H1 (cell line): ENCODE measurements at regions not wholly inside any gene's neighbourhood (a gene's known extent, or its start where the extent isn't known, plus 50 kb on each side); places are given as distances from the start of the nearest gene placed in this dataset.

Source experiments
- CTCF ChIA-PET: fragments of 300-600 bp; sonication (Branson Sonifier 250); formaldehyde crosslinking; loops from one replicate; lab custom pipeline; 2021; ENCODE audit not compliant: partially characterized antibody; lab: Charles Lee
- POLR2A ChIA-PET: fragments of 300-600 bp; sonication (Branson Sonifier 250); formaldehyde crosslinking; loops from one replicate; lab custom pipeline; 2021; ENCODE audit warnings: inconsistent platforms; ENCODE audit not compliant: partially characterized antibody; lab: Charles Lee
- DNase-seq, 2 experiments: peaks; one replicate each; pipeline versions ENCODE4 v3.0.0 to v3.0.0-alpha.2; 2010 to 2022; ENCODE audit warnings: low spot score in 2 of 2, low read depth in 1 of 2, mixed read lengths in 1 of 2
- FAIRE-seq: peaks from 2 replicates; lab custom pipeline; 2011; peaks lifted over from hg19 to GRCh38; lab: Jason Lieb, UNC
- H2AFZ ChIP-seq: 2 replicates; pipeline ENCODE4 v1.8.1; 2012; ENCODE audit warnings: low read length, inconsistent platforms
- H2AK5ac ChIP-seq: 2 replicates; pipeline ENCODE4 v1.6.1; 2013; ENCODE audit warnings: low read depth, low read length
- H2BK120ac ChIP-seq: replicated peaks from 2 replicates; pipeline ENCODE3; 2013; ENCODE audit warnings: low read depth, low read length, inconsistent platforms
- H2BK12ac ChIP-seq: 2 replicates; pipeline ENCODE4 v1.6.1; 2013; ENCODE audit warnings: low read depth, low read length
- H2BK15ac ChIP-seq: 2 replicates; pipeline ENCODE4 v1.6.1; 2013; ENCODE audit warnings: low read length
- H2BK20ac ChIP-seq: 2 replicates; pipeline ENCODE4 v1.6.1; 2013; ENCODE audit warnings: low read length
- H2BK5ac ChIP-seq: 2 replicates; pipeline ENCODE4 v1.6.1; 2013; ENCODE audit warnings: low read depth, low read length
- H3K14ac ChIP-seq: 2 replicates; pipeline ENCODE4 v1.6.1; 2013; ENCODE audit warnings: inconsistent platforms; ENCODE audit not compliant: insufficient read length
- H3K18ac ChIP-seq: 2 replicates; pipeline ENCODE4 v1.6.1; 2013; ENCODE audit warnings: low read length; ENCODE audit errors: extremely low read depth
- H3K23ac ChIP-seq: 2 replicates; pipeline ENCODE4 v1.6.1; 2013; ENCODE audit warnings: inconsistent platforms; ENCODE audit not compliant: insufficient read length
- H3K23me2 ChIP-seq: 2 replicates; pipeline ENCODE4 v1.6.1; 2013; ENCODE audit warnings: low read depth, low read length
- H3K27ac ChIP-seq: 2 replicates; pipeline ENCODE4 v1.6.1; 2011; ENCODE audit warnings: low read depth, low read length, inconsistent platforms
- H3K27me3 ChIP-seq, 4 experiments: replicated peaks in 1 of 4; 1 replicate in 1 of 4; 2 replicates in 3 of 4; pipeline versions ENCODE4 v1.6.1 to v1.8.1; 2011 to 2013; ENCODE audit warnings: low read length in 3 of 4, mild to moderate bottlenecking in 3 of 4, inconsistent platforms in 2 of 4, mixed read lengths in 2 of 4, moderate library complexity in 1 of 4; ENCODE audit not compliant: control insufficient read depth in 3 of 4, insufficient read depth in 3 of 4; ENCODE audit errors: extremely low read depth in 1 of 4
- H3K36me3 ChIP-seq, 4 experiments: 2 replicates each; pipeline versions ENCODE4 v1.6.1 to v1.8.1; 2011 to 2013; ENCODE audit warnings: mild to moderate bottlenecking in 4 of 4, low read length in 3 of 4, moderate library complexity in 2 of 4, control low read depth in 1 of 4, inconsistent platforms in 1 of 4; ENCODE audit not compliant: insufficient read depth in 4 of 4, control insufficient read depth in 2 of 4
- H3K4ac ChIP-seq: replicated peaks from 2 replicates; pipeline ENCODE3; 2013; ENCODE audit warnings: low read length, low read depth, mixed read lengths, inconsistent platforms; ENCODE audit not compliant: insufficient read length
- H3K4me1 ChIP-seq, 4 experiments: replicated peaks in 1 of 4; 1 replicate in 1 of 4; 2 replicates in 3 of 4; pipeline versions ENCODE4 v1.6.1 to v1.8.1; 2011 to 2013; ENCODE audit warnings: low read length in 3 of 4, inconsistent platforms in 2 of 4, mixed read lengths in 1 of 4; ENCODE audit not compliant: insufficient read depth in 4 of 4, control insufficient read depth in 3 of 4
- H3K4me2 ChIP-seq, 2 experiments: 2 replicates each; pipeline versions ENCODE4 v1.6.1 to v1.8.1; 2011 to 2013; ENCODE audit warnings: low read depth in 2 of 2, low read length in 2 of 2, control low read depth in 1 of 2, inconsistent platforms in 1 of 2, mild to moderate bottlenecking in 1 of 2; ENCODE audit not compliant: insufficient read depth in 1 of 2
- H3K4me3 ChIP-seq, 4 experiments: fragments of 200-600, 300-600 bp in 1 of 4; sonication (generic), shearing (Covaris generic), sonication (Bioruptor Twin) in 1 of 4; 2 replicates each; pipeline versions ENCODE4 v1.5.1 to v1.8.1; 2011 to 2016; ENCODE audit warnings: low read length in 4 of 4, low read depth in 3 of 4, control low read depth in 2 of 4, inconsistent platforms in 2 of 4, mild to moderate bottlenecking in 2 of 4, mixed read lengths in 1 of 4, moderate library complexity in 1 of 4; ENCODE audit not compliant: insufficient read depth in 2 of 4; ENCODE audit errors: extremely low read depth in 1 of 4
- H3K56ac ChIP-seq: replicated peaks from 2 replicates; pipeline ENCODE3; 2013; ENCODE audit warnings: low read depth, mild to moderate bottlenecking, mixed read lengths, low read length, inconsistent platforms; ENCODE audit not compliant: insufficient read length
- H3K79me1 ChIP-seq: 2 replicates; pipeline ENCODE4 v1.6.1; 2013; ENCODE audit warnings: low read depth, low read length, control low read depth
- H3K79me2 ChIP-seq, 2 experiments: 2 replicates each; pipeline versions ENCODE4 v1.6.1 to v1.8.1; 2012 to 2013; ENCODE audit warnings: low read length in 2 of 2, mild to moderate bottlenecking in 2 of 2, inconsistent platforms in 1 of 2; ENCODE audit not compliant: insufficient read depth in 2 of 2, control insufficient read depth in 1 of 2
- H3K9ac ChIP-seq, 4 experiments: replicated peaks in 1 of 4; 1 replicate in 1 of 4; 2 replicates in 3 of 4; pipeline versions ENCODE4 v1.6.1 to v1.8.1; 2011 to 2013; ENCODE audit warnings: low read depth in 3 of 4, low read length in 3 of 4, control low read depth in 2 of 4, mild to moderate bottlenecking in 2 of 4, moderate library complexity in 2 of 4, inconsistent platforms in 1 of 4; ENCODE audit errors: extremely low read depth in 1 of 4
- H3K9me3 ChIP-seq, 2 experiments: 2 replicates each; pipeline versions ENCODE4 v1.6.1 to v1.8.1; 2012 to 2013; ENCODE audit warnings: mild to moderate bottlenecking in 2 of 2, moderate library complexity in 2 of 2, control low read depth in 1 of 2, inconsistent platforms in 1 of 2, low read depth in 1 of 2, low read length in 1 of 2, mixed read lengths in 1 of 2; ENCODE audit not compliant: insufficient read depth in 2 of 2
- H4K20me1 ChIP-seq, 2 experiments: replicated peaks in 1 of 2; 2 replicates each; pipeline versions ENCODE3 to v1.8.1; 2011 to 2013; ENCODE audit warnings: inconsistent platforms in 2 of 2, low read length in 2 of 2, mild to moderate bottlenecking in 1 of 2; ENCODE audit not compliant: insufficient read depth in 2 of 2, control insufficient read depth in 1 of 2
- H4K5ac ChIP-seq: 2 replicates; pipeline ENCODE4 v1.6.1; 2013; ENCODE audit warnings: low read length, low read depth, mixed read lengths, inconsistent platforms; ENCODE audit not compliant: insufficient read length
- H4K8ac ChIP-seq: 2 replicates; pipeline ENCODE4 v1.8.0; 2013; ENCODE audit warnings: mild to moderate bottlenecking, moderate library complexity, low read length, inconsistent platforms; ENCODE audit not compliant: insufficient read depth; ENCODE audit errors: extremely low read depth
- H4K91ac ChIP-seq: replicated peaks from 2 replicates; pipeline ENCODE3; 2013; ENCODE audit warnings: low read length, mixed read lengths, inconsistent platforms; ENCODE audit not compliant: insufficient read length
- BCL11A ChIP-seq, 2 experiments: IDR thresholded peaks; one replicate each; pipeline ENCODE4 v1.6.1; 2011; ENCODE audit warnings: low read depth in 2 of 2, low read length in 2 of 2, mild to moderate bottlenecking in 2 of 2
- BRCA1 ChIP-seq: IDR thresholded peaks from 2 replicates; pipeline ENCODE4 v1.6.1; 2012; ENCODE audit warnings: low read depth, low read length, improper control_type of control experiment
- CHD1 ChIP-seq: IDR thresholded peaks from 2 replicates; pipeline ENCODE4 v1.6.1; 2012; ENCODE audit warnings: low read depth, low read length, improper control_type of control experiment
- CHD2 ChIP-seq: IDR thresholded peaks from 2 replicates; pipeline ENCODE4 v1.6.1; 2012; ENCODE audit warnings: low read length, improper control_type of control experiment
- CREB1 ChIP-seq: IDR thresholded peaks from 2 replicates; pipeline ENCODE4 v1.6.1; 2012; ENCODE audit warnings: inconsistent platforms
- EZH2 ChIP-seq: fragments of 200-600 bp; sonication (generic); IDR thresholded peaks from 2 replicates; pipeline ENCODE4 v1.7.1; 2012; ENCODE audit warnings: low read depth, mild to moderate bottlenecking, moderate library complexity, low read length, inconsistent platforms; ENCODE audit not compliant: severe bottlenecking
- HDAC2 ChIP-seq, 2 experiments: fragments of 300-600 bp in 1 of 2; sonication (generic) in 1 of 2; IDR thresholded peaks; 2 replicates each; pipeline ENCODE4 v1.6.1; 2011 to 2012; ENCODE audit warnings: low read depth in 2 of 2, low read length in 2 of 2, mild to moderate bottlenecking in 2 of 2, moderate library complexity in 2 of 2, borderline replicate concordance in 1 of 2, inconsistent platforms in 1 of 2
- JUN ChIP-seq: IDR thresholded peaks from 2 replicates; pipeline ENCODE4 v1.6.1; 2011; ENCODE audit warnings: low read depth, mild to moderate bottlenecking, improper control_type of control experiment, low read length
- NANOG ChIP-seq: IDR thresholded peaks from 2 replicates; pipeline ENCODE4 v1.6.1; 2011; ENCODE audit warnings: low read length, low read depth, mild to moderate bottlenecking, inconsistent platforms; ENCODE audit not compliant: insufficient read depth, poor library complexity, severe bottlenecking
- POU5F1 ChIP-seq: IDR thresholded peaks from 2 replicates; pipeline ENCODE4 v1.6.1; 2011; ENCODE audit warnings: low read depth, mild to moderate bottlenecking, low read length, moderate library complexity
- RXRA ChIP-seq: IDR thresholded peaks from 2 replicates; pipeline ENCODE4 v1.6.1; 2011; ENCODE audit warnings: low read depth, mild to moderate bottlenecking, low read length, moderate library complexity; ENCODE audit not compliant: insufficient read depth
- SAP30 ChIP-seq: fragments of 300-600 bp; sonication (generic); IDR thresholded peaks from 2 replicates; pipeline ENCODE4 v1.7.1; 2012; ENCODE audit warnings: low read length, moderate library complexity, mild to moderate bottlenecking, inconsistent platforms; ENCODE audit not compliant: insufficient read depth, insufficient replicate concordance
- SIN3A ChIP-seq, 2 experiments: IDR thresholded peaks in 1 of 2; conservative IDR thresholded peaks in 1 of 2; 2 replicates each; pipeline ENCODE4 v1.6.1; 2011 to 2012; ENCODE audit warnings: low read length in 2 of 2, improper control_type of control experiment in 1 of 2, low read depth in 1 of 2, mild to moderate bottlenecking in 1 of 2
- SP4 ChIP-seq: IDR thresholded peaks from 2 replicates; pipeline ENCODE4 v1.6.1; 2012; ENCODE audit warnings: low read length, inconsistent platforms
- TBP ChIP-seq: IDR thresholded peaks from 2 replicates; pipeline ENCODE4 v1.6.1; 2011; ENCODE audit warnings: low read depth, low read length, improper control_type of control experiment
- WGBS, 2 experiments: shearing (Covaris generic) in 1 of 2; methylation state at CpG; one replicate each; pipeline versions ENCODE4 v1.1.6 to v1.1.7; 2013 to 2015; ENCODE audit warnings: low lambda C conversion rate in 2 of 2, mixed read lengths in 2 of 2, inconsistent platforms in 1 of 2, low coverage in 1 of 2, missing lambda C conversion rate in 1 of 2; ENCODE audit not compliant: insufficient replicate concordance in 2 of 2, insufficient coverage in 1 of 2, insufficient read length in 1 of 2; ENCODE audit errors: extremely low coverage in 1 of 2, missing lambda C conversion rate in 1 of 2; 5-methylcytosine and 5-hydroxymethylcytosine counted together

DNA sequence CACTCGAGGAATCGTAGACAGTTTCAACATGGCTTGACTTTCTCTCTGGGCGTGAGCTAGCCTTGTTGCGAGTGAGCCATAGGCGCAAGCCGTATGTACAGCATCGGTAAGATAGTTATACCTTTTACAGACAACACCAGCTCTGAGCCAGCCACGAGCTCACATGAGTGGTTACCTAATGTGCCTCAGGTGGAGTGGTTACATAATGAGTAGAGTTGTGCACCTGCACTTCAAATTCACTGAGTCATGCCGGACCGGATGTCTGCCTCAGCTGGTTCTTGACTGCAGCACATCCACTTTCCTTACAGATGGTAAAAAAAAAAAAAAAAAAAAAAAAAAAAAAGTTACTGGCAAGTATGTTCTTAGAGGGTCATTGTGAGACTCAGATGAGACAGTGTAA lies 360.4 kb upstream of the NR5A2 start:
- Histone ChIP-seq H3K23ac (no peak overlapping the region), H4K5ac (no peak overlapping the region), H3K18ac (no peak overlapping the region), H3K79me2 (no peaks in the 10 kb centered on the region), H3K4ac (no peak overlapping the region), H2BK15ac (no peak overlapping the region), H3K79me1 (no peaks in the 10 kb centered on the region), H3K23me2 (no peaks in the 10 kb centered on the region), H4K91ac (no peak overlapping the region), H3K36me3 (no peaks in the 10 kb centered on the region), H3K9ac (no peak overlapping the region), H3K4me2 (no peak overlapping the region), H3K14ac (no peak overlapping the region)
- TF ChIP-seq BRCA1 (no peak), EZH2 (no peak), POU5F1 (no peak), CHD1 (no peak), NANOG (no peak), JUN (no peak), TBP (no peak), CREB1 (no peak), RXRA (no peak), BCL11A (IDR thresholded peaks at IDR 0.05; ENCODE audit: low read depth in 2 of 2, low read length in 2 of 2) (no peak), SP4 (no peak), HDAC2 (IDR thresholded peaks at IDR 0.05; ENCODE audit: borderline replicate concordance in 1 of 2, low read depth in 2 of 2, low read length in 2 of 2) (no peak), SAP30 (no peak), SIN3A (conservative IDR thresholded peaks at IDR 0.05 in 1 of 2, IDR thresholded peaks at IDR 0.05 in 1 of 2; ENCODE audit: low read depth in 1 of 2, low read length in 2 of 2) (no peak), CHD2 (no peak)
- TF ChIP-seq, all 59 proteins: peak for 0
- Histone ChIP-seq H2BK120ac (no peak overlapping the region), H3K9me3 (no peaks in the 10 kb centered on the region), H2BK20ac (no peak overlapping the region), H4K8ac (no peak overlapping the region), H2AFZ (0 out of 2 replicates have a peak overlapping the region, but pooled peaks have one; percentile 53), H3K27me3 (no peaks in the 10 kb centered on the region), H2BK5ac (no peak overlapping the region), H2BK12ac (no peak overlapping the region), H3K56ac (no peak overlapping the region), H2AK5ac (no peak overlapping the region), H3K27ac (no peak overlapping the region), H3K4me3 (no peak overlapping the region), H4K20me1 (no peaks in the 10 kb centered on the region), H3K4me1 (no peaks in the 10 kb centered on the region)
- ChIA-PET POLR2A (no interaction called here), CTCF (interaction anchor here (0.6 to 1.9 kb wide), 3 partner anchors 9 to 810 kb away, joined by 3 to 8 read pairs (median 5); no protein-coding TSS in a partner anchor)
- FAIRE-seq: no peak
- WGBS, 2 experiments: 93% methylated on average over 10 of the region's 10 CpGs; no CpG with 5 or more reads in 1 of the 2 experiments
- DNase-seq: no peak
